HG03060 (cell line): ENCODE measurements at regions not wholly inside any gene's neighbourhood (a gene's known extent, or its start where the extent isn't known, plus 50 kb on each side); places are given as distances from the start of the nearest gene placed in this dataset.
A peak's percentile ranks its signal among the peaks of the same experiment; 100 is the strongest.

ENCODE experiments used
- ATAC-seq: cut with Tn5 transposase; IDR thresholded peaks from one replicate; pipeline ENCODE4 v1.9.1; 2021; ENCODE audit warnings: low read depth, moderate number of reproducible peaks; ENCODE audit not compliant: unreplicated experiment

DNA sequence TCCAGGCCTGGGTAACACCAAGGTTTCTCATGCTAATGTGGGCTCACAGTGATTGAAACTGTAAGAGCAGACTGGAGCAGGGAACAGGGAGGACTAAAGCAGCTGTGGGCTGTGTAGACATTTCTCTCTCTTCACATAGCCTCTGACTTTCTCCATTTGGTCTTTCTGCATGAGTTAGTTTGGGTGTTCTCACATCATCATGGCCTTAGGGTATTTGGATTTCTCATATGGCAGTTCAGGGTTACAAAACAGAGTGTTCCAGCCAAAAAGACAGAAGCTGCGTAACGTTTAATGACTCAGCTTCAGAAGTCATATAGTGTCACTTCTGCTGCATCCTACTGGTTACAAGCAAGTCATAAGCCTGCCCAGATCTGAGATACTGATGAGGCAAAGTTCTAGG, 52.0 kb upstream of the OSBPL8 start:
- ATAC-seq = no peak

DNA sequence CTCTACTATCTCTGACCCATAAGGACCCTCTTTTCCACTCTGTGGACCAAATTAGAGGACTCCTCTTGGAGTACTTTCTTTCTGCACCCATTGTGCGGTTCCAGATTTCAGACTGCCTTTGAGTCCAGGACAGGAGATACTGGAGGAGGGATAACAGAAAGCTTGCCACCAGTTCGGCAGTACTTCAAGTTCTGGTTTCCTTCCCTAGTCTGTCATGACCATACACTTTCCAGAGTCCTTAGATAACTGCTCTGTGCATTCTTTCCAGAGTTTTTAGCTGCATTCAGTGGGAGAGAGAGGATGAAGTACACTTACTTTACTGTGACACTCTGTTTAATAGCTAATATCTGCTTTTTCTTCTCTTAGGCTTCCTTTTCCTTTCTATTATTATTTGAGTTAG, 54.8 kb upstream of the OSBPL8 start:
- no peak for ATAC-seq

DNA sequence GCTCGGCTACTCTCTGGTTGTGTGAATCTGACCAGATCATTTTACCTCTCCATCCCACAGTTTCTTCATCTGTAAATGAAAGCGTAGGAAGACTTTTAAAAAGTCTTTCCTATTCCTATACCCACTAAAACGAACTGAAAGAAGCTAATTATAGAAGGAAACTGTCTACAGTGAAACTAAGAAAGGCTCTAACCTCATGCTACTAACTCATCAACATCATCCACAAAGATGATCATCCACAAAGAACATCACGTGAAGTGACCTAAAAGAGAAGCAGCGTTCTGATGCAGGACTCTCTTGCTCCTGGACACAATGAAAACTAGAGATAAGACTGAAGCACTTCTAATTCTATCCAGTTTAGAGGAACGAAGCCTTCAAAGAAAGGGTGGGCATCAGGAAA, 58.5 kb upstream of the OSBPL8 start:
- ATAC-seq = no peak

DNA sequence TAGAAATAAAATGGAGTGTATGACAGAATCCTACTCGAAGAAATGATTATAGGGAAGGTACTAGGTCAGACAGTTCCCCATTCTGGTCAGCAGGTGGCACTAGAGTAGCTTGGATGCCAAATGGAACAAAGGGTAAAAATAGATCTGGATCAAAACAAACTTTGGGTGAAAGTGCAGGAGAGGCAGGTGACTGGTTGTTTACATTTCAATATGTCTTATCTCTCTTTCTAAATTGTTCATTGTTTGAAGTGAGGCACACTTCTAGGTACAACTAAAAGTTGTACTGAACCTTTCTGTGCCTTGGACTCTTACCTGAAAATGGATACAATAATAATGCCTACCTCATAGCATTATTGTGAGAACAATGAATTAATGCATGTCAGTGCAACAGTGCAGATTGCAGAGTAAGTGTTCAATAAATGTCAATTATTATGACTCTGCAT, 62.0 kb upstream of the OSBPL8 start:
- ATAC-seq = peak; percentile 63

DNA sequence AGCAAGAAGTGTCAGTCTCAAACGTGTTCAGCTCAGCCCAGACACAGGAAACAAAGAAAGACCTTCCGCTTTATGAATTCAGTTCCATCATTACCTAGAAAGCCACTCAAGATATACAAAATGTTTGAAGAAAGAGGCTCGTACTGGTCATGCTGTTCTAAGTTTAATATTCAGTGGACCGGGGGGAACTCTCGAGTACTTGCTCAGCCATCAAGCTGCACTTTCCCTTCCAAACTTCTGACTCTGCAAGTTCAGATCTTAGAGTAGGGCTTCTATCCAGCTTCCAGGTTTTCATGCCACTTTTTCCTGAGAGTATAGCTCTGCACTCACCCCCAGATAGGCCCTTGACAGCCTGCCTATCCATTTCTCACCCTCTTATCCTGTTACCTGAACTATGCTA, 62.8 kb upstream of the OSBPL8 start:
- ATAC-seq = no peak

DNA sequence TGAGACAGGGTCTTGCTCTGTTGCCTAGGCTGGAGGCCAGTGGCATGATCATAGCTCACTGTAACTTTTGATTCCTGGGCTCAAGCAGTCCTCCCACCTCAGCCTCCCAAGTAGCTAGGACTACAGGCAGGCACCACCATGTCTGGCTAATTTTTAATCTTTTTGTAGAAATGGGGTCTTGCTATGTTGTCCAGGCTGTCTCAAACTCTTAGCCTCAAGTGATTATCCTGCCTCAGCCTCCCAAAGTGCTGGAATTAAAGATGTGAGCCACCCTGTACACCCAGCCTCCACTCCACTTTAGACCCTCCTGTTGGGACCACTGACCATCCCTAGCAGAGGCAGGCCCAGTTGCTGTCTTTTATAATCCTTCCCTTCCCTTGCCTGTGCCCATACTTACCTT, 63.3 kb upstream of the OSBPL8 start:
- ATAC-seq = no peak

DNA sequence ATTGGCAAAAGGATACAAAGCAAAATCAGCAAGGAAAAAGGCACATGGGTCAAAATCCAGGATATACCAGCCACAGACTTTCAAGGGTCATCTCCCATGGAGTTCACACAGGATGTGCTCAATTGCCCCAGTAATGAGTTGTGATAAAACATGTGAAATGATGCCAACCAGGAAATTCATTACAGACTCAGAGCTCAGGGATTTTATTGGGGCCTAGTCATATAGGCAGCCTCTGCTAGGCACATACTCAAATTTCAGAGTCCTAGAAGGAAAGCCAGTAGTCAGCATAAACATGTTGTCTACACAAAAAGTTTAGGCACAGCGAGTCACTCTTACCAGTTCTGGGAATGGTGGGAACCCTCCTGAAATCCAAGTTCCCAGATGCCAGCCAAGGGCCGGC, 64.4 kb upstream of the OSBPL8 start:
- no peak for ATAC-seq

DNA sequence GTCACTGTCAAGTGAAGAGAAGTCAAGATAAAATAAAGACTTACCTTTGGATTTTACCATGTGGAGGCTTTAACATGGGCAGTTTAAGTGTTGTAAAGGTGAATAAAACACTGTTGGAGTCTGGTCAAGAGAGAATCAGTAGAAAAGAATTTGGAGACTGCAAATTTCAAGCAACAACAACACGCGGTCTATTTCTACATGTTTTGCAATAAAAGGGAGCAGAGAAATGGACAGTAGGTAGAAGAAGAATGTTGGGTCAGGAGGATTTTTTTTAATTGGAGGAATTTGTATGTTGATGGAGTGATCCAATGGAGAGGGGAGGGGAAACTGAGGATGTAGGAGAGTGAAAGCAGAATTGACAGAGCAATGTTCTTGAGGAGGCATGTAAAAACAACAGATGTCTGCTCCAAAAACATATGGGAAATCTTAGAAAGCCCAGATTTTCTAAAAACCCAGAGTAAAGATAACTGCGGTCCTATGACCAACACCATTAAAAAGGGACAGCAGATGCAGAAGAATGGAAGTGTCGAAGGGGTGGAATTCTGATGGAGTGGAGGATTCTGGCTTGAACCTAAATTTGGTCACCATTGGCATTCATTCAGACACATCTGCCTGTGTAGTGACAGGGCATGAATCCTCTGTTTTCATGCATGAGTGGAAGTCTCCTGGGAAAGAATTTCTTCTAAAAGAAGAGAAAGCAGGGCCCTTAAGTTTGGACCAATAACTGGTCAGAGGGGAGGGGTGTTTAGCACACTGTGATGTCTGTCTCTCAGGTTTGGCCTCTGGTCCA, 68.0 kb upstream of the OSBPL8 start:
- ATAC-seq = no peak

DNA sequence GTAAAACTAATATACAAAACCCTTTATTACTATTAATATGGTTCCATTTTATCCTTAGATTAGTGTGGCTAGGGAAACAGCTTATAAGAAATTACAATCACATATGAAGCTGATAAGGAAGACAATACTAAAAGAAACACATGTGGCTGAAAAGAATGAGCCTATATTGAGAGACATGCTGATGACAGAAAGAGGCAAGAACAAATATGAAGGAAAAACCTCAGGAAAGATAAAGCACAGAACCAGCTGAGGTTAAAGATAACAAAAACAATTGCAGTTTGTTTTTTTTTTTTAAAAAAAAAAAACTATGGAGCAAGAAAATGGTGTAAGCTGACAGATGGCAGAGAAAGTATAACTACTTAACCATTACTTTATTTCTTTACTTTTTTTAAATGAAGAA, 69.2 kb upstream of the OSBPL8 start:
- no peak for ATAC-seq

DNA sequence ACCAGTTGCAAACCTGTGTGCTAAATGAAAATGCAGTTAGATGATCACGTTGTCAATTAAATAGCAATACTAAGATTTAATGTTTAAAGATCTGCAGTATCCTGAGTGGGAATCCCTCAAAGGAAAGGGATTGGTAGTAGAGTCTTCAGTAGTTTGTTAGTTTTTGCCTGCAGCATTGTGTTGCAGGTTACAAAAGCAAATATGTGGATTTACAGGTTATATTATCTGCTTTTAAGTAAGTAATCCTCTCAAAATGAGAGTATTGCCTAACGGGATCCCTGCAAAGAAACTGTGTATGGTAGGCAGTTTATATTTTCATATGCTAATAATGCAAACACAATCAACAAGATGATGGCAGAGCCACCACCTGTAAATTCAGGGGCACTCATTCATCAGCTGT, 72.2 kb upstream of the OSBPL8 start:
- no peak for ATAC-seq

DNA sequence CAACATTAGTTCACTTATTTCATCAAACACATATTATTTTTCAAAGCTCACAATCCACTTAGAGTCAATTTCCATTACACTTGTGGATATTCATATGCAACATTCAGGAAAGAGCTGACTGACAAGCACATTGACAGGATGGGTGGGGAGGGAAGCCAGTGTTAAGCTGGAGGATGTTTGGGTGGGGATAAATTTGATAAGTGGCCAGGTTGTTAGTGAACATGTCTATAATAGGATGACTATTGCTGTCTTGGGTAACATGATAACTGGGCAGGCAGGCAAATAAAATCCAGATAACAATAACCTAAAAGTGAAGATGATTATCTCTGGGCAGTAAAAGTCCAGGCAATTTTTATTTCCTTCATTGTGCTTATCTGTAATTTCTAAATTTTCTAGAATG, 73.8 kb upstream of the OSBPL8 start:
- no peak for ATAC-seq

DNA sequence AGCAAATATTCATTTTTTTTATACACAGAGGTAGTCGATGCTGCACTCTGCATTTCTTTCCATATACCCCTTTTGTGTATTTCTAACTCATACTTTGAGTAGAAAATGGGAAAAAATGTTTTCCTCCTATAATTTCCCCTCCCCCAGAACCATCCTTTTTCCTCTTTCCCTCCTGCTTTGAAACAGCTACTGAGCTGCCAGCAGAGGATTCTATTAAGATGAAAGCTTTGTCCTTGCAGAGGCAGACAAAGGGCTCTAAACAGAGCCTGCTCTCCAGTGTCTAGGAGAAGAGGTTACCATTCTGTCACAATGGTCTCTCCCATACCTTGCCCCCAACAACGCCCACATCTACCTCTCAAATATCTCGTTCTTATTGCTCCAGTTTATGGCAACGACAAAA, 74.6 kb upstream of the OSBPL8 start:
- ATAC-seq = no peak

DNA sequence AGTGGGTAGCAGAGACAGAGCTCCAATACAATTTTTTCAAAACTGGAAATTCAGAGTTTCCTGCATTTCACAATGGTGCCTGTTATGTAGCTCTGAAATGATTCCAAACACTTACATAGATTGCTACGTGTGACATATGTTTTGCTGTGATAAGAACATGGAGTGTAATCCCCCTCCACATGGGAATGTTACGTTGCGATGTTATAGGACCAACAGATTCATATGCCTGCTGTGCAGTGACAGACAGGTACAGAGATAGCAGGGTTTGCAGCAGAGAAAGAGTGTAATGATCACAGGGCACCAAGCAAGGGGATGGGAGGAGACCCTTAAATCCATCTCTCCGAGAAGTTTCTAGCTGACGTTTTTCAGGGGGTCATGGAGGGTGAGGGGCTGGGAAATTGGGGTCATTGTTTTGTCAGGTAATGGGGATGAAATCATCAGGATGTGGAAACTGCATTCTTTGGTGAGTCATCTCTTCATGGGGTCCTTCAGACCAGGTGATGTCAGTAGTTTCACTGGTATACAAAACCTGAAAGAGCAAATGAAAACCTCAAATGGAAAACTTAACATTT, 76.6 kb upstream of the OSBPL8 start:
- no peak for ATAC-seq

DNA sequence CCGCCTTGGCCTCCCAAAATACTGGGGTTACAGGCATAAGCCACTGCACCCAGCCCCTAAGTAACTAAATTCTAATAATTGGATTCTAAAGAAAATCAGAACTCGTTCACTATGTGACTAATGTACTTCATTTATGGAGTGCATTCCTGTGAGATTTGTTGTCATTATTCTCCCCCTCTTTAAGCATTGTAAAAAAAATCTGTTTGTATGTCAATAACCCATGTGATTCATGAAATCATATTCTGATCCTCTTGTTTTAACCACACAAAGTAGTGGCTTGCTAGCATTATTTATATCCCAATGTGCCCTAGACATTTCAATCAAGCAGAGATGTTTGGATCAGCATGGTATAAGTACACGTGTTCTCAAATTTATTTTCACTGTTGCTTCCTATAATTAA, 78.2 kb upstream of the OSBPL8 start:
- ATAC-seq = no peak

DNA sequence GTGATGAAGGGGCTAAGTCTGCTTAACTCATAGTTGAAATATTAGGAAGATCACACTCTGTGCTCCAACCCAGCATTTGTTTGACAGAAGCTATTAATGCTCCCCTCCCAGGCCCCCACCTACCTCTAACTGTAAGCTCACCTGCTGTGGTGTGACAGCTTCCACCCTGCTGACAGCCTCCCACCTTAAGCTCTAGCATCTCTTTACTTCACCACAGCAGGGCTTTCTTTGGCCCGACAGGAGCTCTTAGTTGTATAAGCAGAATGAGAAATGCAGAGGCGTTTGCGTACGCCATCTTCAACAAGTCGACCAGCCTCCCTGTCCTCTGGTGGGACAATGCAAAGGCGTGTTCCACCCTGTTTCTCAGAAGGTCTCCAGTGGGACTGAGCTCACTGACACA, 80.1 kb upstream of the OSBPL8 start:
- no peak for ATAC-seq

DNA sequence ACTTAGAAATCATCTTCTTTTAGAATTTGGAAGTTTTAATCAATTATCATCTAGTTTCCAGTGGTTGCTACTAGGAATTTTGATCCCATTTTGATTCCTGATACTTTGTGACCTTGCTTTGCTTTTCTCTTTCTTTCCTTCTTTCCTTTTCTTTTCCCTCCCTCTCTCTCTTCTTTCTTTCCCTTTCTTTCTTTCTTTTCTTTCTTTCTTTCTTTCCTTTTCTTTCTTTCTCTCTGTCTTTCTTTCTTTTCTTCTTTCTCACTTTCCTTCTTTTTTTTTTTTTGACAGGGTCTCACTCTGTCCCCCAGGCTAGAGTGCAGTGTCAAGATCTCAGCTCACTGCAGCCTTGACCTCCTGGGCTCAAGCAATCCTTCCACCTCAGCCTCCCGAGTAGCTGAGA, 81.5 kb upstream of the OSBPL8 start:
- ATAC-seq = no peak

DNA sequence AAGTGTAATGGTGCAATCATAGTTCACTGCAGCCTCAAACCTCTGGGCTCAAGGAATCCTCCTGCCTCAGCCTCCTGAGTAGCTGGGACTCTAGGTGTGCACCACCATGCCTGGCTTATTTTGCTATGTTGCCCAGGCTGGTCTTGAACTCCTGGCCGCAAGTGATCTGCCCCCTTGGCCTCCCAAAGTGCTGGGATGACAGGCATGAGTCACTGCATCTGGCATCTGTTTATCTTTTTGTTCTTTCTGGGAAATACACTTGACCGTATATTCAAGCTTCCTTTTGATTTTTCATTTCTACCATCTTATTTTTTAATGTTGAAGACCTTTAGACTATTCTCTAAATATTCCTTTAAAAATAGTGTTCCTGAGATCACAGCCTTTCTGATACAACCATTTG, 82.4 kb upstream of the OSBPL8 start:
- no peak for ATAC-seq

DNA sequence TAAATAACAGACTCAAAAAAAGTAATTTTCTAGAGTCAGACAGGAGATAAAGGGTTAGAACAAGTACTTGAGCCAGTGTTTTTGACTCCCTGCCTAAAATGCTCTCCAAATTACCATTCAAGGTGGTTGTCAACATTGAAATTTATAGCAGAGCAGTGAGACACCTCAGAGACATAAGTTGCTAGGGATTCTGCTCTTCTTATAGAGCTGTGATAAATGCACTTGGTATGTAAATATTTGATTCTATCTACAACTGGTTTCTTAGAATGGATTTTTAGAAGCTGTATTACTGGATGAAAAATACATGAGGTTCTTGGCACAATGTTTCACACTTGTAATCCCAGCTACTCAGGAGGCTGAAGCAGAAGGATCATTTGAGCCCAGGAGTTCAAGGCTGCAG, 83.9 kb upstream of the OSBPL8 start:
- no peak for ATAC-seq

DNA sequence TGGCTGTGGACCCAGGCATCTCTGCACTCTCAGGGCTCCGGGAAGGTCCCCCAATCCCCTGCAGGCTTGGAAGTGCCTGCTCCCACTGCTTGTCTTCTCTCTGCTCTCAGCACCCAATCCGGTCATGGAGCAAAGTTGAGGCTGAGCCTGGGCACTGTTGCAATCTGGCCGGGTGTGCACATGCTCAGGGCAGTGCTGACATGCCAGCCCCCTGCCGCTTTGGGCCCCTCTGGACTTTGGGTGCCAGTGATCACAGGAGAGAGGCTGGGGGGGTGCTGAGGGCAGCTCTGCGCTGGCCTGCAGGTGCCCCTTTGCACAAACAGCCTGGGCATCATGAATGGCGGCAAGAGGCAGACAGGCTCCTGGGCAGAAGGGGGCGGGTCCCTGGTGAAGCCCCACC, 85.4 kb upstream of the OSBPL8 start:
- ATAC-seq = no peak

DNA sequence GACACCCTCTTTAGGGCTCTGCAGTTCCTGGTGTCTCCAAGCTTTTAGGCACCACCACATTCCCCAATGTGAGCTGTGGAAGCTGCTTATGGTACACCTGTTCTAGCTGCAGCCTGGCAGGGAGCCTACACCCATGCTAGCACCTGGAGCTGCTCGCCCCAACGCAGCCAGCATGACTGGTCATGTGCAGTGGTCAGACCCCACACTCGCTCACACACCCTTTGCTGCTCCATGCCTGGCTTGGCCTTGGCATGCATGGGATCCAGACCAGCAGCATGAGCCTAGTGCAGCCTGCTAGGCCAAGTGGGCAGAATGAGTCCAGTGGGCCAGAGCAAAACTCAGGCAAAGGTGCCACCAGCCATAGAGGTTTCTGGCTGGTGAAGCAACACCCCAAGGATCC, 86.4 kb upstream of the OSBPL8 start:
- no peak for ATAC-seq

DNA sequence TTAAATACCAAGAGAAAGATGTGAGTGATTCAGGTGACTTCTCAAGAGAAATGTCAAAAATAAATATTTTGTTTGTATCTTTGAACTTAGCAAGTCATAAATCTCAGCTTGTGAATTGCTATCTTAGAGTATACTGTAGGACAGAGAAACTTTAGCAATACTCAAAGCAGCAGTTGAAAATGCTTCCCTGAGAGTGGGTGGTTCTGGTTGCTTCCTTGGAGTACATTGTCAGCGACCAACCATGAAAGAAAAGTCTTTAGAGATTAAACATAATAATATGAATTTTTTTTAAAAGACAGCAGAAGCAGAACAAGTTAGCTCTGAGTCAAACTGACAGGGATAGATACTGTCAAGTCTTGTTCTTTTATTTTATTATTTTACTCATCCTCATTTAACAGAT, 86.8 kb upstream of the OSBPL8 start:
- ATAC-seq = no peak

DNA sequence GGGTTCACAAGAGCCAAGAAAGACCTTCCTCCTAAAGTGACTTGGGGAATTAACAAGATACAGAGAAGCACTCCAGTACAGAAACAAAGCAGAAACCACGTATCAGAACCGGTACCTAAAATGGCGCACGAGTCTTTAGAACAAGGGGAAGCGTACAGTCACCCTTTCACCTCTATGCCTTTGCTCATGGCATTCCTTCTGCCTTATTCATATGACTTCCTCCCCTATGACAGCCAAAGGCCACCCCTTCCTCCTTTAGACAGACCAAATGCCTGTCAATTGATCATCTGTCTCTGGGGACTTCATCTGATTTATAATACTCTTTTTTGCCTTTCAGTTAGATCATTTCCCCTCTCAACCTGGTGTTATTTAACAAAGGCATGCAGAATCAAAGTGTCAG, 89.5 kb upstream of the OSBPL8 start:
- no peak for ATAC-seq

DNA sequence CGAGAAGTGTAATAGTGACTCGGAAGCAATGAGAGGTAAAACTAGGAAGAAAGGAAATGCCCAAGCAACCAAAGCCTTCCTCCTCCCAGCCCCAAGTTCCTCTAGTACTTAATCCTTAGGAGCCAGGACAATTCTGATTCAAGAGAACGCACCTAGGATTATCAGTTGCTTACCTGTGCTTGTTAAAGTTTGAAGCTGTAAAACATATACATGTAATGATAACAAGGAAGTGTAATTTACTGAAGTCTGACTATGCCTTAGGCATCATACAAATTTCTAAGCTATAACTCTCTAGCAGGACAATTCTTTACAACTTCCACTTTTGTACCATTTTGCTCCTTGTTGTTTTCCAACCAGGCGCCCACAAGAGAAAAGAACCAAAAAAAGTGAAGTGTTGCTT, 92.8 kb upstream of the OSBPL8 start:
- no peak for ATAC-seq
